Glutamatergic neuron (in vitro differentiated cells): ENCODE measurements at regions not wholly inside any gene's neighbourhood (a gene's known extent, or its start where the extent isn't known, plus 50 kb on each side); places are given as distances from the start of the nearest gene placed in this dataset.

Experiments
- DNase-seq: peaks from one replicate; pipeline ENCODE4 v3.0.0; 2022
- H3K27ac Mint-ChIP-seq: one replicate; pipeline ENCODE4 v1.8.0; 2020; ENCODE audit warnings: mild to moderate bottlenecking, mixed read lengths, inconsistent platforms; ENCODE audit not compliant: unreplicated experiment
- H3K27me3 Mint-ChIP-seq: one replicate; pipeline ENCODE4 v1.8.0; 2020; ENCODE audit warnings: mild to moderate bottlenecking, moderate library complexity, mixed read lengths, inconsistent platforms; ENCODE audit not compliant: unreplicated experiment
- H3K36me3 Mint-ChIP-seq: one replicate; pipeline ENCODE4 v1.8.0; 2020; ENCODE audit warnings: mild to moderate bottlenecking, mixed read lengths, inconsistent platforms; ENCODE audit not compliant: unreplicated experiment
- H3K4me1 Mint-ChIP-seq: one replicate; pipeline ENCODE4 v1.8.0; 2020; ENCODE audit warnings: mild to moderate bottlenecking, low read depth, mixed read lengths, inconsistent platforms; ENCODE audit not compliant: unreplicated experiment
- H3K4me3 Mint-ChIP-seq: one replicate; pipeline ENCODE4 v1.8.0; 2020; ENCODE audit warnings: mild to moderate bottlenecking, mixed read lengths, inconsistent platforms; ENCODE audit not compliant: unreplicated experiment
- H3K9me3 Mint-ChIP-seq: one replicate; pipeline ENCODE4 v1.8.0; 2020; ENCODE audit warnings: mild to moderate bottlenecking, moderate library complexity, mixed read lengths, inconsistent platforms; ENCODE audit not compliant: unreplicated experiment
- TF ChIP-seq, protein P1 (sequence below): fragments of 200-600 bp; sonication (generic); IDR thresholded peaks from one replicate; pipeline ENCODE4 v1.5.0; 2021; ENCODE audit not compliant: partially characterized antibody, unreplicated experiment

DNA sequence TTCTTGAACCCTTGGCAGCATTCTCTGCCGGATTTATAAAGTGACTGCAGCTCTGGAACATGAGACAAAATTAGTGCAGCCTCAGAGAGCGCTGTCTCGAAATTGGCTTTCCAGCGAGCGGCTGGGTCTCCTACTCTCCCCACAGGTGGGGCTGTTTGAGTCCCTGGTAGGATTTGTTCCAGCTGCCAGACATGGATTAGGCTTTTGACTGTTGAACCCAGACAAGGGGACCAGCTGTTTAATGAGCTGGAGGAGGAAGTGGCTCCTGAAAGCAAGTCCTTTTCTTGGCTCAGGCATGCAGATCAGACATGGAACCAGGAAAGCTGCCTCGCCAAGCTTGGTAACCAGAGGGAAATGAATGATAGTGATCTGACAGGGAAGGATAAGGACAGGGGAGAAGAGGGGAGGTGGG lies 69.6 kb downstream of the UBIAD1 start:
- Mint-ChIP-seq H3K27ac (peak overlapping the region; percentile 87), H3K36me3 (no peaks in the 10 kb centered on the region), H3K4me1 (peaks cover 63% of the 10 kb centered on the region), H3K4me3 (peak overlapping the region; percentile 49), H3K27me3 (peaks cover 26% of the 10 kb centered on the region), H3K9me3 (peaks cover 11% of the 10 kb centered on the region)
- TF ChIP-seq, protein P1, sequence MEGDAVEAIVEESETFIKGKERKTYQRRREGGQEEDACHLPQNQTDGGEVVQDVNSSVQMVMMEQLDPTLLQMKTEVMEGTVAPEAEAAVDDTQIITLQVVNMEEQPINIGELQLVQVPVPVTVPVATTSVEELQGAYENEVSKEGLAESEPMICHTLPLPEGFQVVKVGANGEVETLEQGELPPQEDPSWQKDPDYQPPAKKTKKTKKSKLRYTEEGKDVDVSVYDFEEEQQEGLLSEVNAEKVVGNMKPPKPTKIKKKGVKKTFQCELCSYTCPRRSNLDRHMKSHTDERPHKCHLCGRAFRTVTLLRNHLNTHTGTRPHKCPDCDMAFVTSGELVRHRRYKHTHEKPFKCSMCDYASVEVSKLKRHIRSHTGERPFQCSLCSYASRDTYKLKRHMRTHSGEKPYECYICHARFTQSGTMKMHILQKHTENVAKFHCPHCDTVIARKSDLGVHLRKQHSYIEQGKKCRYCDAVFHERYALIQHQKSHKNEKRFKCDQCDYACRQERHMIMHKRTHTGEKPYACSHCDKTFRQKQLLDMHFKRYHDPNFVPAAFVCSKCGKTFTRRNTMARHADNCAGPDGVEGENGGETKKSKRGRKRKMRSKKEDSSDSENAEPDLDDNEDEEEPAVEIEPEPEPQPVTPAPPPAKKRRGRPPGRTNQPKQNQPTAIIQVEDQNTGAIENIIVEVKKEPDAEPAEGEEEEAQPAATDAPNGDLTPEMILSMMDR, result no peak
- DNase-seq, result no peak

GRCh38 chr1:11345971-11346715 lies 73.1 kb downstream of the UBIAD1 start:
- H3K27ac Mint-ChIP-seq, result peak overlapping the region; percentile 22
- H3K4me1 Mint-ChIP-seq, result peaks cover 41% of the 10 kb centered on the region
- no peak for DNase-seq

GRCh38 chr1:11350265-11350664 lies 77.3 kb downstream of the UBIAD1 start:
- Mint-ChIP-seq H3K27ac (no peak overlapping the region), H3K36me3 (peaks cover 4% of the 10 kb centered on the region), H3K9me3 (peaks cover 14% of the 10 kb centered on the region), H3K4me3 (no peak overlapping the region), H3K4me1 (peaks cover 30% of the 10 kb centered on the region), H3K27me3 (peaks cover 12% of the 10 kb centered on the region)
- TF ChIP-seq, protein P1, result no peak
- no peak for DNase-seq

More at GRCh38 chr1:11345971-11346715, 73.1 kb downstream of the UBIAD1 start:
- peaks cover 4% of the 10 kb centered on the region for H3K9me3 Mint-ChIP-seq
- no peaks in the 10 kb centered on the region for H3K36me3 Mint-ChIP-seq
- H3K4me3 Mint-ChIP-seq, result no peak overlapping the region
- TF ChIP-seq, protein P1, result no peak
- H3K27me3 Mint-ChIP-seq, result peaks cover 10% of the 10 kb centered on the region

GRCh38 chr1:11352058-11352715 lies 79.2 kb downstream of the UBIAD1 start:
- Mint-ChIP-seq H3K36me3 (peaks cover 4% of the 10 kb centered on the region), H3K27me3 (peaks cover 12% of the 10 kb centered on the region), H3K27ac (no peak overlapping the region), H3K4me3 (no peak overlapping the region), H3K4me1 (peaks cover 30% of the 10 kb centered on the region), H3K9me3 (peaks cover 12% of the 10 kb centered on the region)
- DNase-seq, result no peak
- TF ChIP-seq, protein P1, result no peak
